GM10248 (cell line): ENCODE measurements at regions not wholly inside any gene's neighbourhood (a gene's known extent, or its start where the extent isn't known, plus 50 kb on each side); places are given as distances from the start of the nearest gene placed in this dataset.

ENCODE experiments used
- CTCF ChIA-PET: fragments of 300-600 bp; sonication (Branson Sonifier 250); formaldehyde crosslinking; extraction: SDS; loops from one replicate; lab custom pipeline; 2021; ENCODE audit warnings: antibody characterized with exemption; lab: Yijun Ruan, JAX
- POLR2A ChIA-PET: fragments of 350-650 bp; sonication (Branson Sonifier 250); formaldehyde crosslinking; extraction: SDS; loops from one replicate; lab custom pipeline; 2020; ENCODE audit warnings: antibody characterized with exemption; lab: Yijun Ruan, JAX
- DNase-seq: peaks from one replicate; pipeline ENCODE4 v3.0.0; 2012; ENCODE audit errors: extremely low spot score
- TF ChIP-seq, protein P1 (sequence below): IDR thresholded peaks from 2 replicates; pipeline ENCODE4 v1.5.1; 2012; ENCODE audit warnings: mild to moderate bottlenecking, low read depth; ENCODE audit errors: extremely low read depth, missing control alignments, control extremely low read depth

- POLR2A ChIA-PET, result no interaction called here
- TF ChIP-seq, protein P1, sequence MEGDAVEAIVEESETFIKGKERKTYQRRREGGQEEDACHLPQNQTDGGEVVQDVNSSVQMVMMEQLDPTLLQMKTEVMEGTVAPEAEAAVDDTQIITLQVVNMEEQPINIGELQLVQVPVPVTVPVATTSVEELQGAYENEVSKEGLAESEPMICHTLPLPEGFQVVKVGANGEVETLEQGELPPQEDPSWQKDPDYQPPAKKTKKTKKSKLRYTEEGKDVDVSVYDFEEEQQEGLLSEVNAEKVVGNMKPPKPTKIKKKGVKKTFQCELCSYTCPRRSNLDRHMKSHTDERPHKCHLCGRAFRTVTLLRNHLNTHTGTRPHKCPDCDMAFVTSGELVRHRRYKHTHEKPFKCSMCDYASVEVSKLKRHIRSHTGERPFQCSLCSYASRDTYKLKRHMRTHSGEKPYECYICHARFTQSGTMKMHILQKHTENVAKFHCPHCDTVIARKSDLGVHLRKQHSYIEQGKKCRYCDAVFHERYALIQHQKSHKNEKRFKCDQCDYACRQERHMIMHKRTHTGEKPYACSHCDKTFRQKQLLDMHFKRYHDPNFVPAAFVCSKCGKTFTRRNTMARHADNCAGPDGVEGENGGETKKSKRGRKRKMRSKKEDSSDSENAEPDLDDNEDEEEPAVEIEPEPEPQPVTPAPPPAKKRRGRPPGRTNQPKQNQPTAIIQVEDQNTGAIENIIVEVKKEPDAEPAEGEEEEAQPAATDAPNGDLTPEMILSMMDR, result no peak
- CTCF ChIA-PET, result no interaction called here
- DNase-seq, result no peak
Measured at GRCh38 chr3:148534089-148534988, 163.4 kb upstream of the AGTR1 start.

GRCh38 chr3:148535001-148535400 lies 162.7 kb upstream of the AGTR1 start:
- ChIA-PET CTCF (no interaction called here), POLR2A (no interaction called here)
- DNase-seq, result no peak
- TF ChIP-seq, protein P1, result no peak

- no peak for DNase-seq
- TF ChIP-seq, protein P1, result no peak
- CTCF ChIA-PET, result no interaction called here
- POLR2A ChIA-PET, result no interaction called here
Measured at GRCh38 chr3:148540266-148540665, 157.4 kb upstream of the AGTR1 start.

DNA sequence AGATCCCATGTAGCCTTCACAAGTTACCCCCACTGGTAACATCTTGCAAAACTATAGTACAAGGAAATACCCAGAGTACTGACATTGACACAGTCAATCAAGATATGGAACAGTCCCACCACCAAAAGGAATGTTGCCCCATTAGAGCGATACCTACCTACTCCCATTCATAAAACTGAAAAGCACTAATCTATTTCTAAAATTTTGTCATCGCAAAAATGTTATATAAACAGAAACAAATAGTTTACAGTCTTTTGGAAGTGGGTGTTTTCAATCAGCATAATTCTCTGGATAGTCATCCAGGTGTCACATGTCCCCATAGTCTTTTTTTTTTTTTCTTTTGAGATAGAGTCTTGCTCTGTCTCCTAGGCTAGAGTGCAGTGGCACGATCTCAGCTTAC lies 156.9 kb upstream of the AGTR1 start:
- POLR2A ChIA-PET, result no interaction called here
- TF ChIP-seq, protein P1, result no peak
- no peak for DNase-seq
- CTCF ChIA-PET, result no interaction called here

DNA sequence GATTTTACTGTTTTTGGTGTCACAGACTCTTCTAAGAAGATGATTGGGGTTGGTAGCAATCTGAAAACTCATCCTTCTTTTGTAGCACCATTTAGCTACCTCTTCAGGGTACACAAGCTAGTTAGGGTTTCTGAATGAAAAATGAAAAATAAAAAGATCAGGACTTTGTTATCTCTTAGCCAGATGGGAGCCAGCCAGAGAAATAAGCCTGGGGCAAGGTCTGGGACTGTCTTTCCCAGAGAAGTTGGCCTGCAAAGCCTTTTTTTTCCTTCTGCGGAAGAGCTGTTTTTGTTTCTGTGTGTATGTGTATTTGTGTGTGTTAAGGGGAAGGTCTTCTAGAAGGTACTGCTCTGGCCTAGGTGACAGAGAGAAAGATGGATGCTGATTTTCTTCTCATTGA lies 150.7 kb upstream of the AGTR1 start:
- TF ChIP-seq, protein P1, result no peak
- DNase-seq, result no peak
- ChIA-PET CTCF (no interaction called here), POLR2A (no interaction called here)

GRCh38 chr3:148551767-148552260 lies 145.9 kb upstream of the AGTR1 start:
- TF ChIP-seq, protein P1, result no peak
- CTCF ChIA-PET, result no interaction called here

More at GRCh38 chr3:148551767-148552260, 145.9 kb upstream of the AGTR1 start:
- POLR2A ChIA-PET, result no interaction called here
- no peak for DNase-seq
